PC-3 (cell line): ENCODE measurements at regions not wholly inside any gene's neighbourhood (a gene's known extent, or its start where the extent isn't known, plus 50 kb on each side); places are given as distances from the start of the nearest gene placed in this dataset.
A peak's percentile ranks its signal among the peaks of the same experiment; 100 is the strongest.

Experiments used
- ATAC-seq: fragments of 200-7000 bp; cut with Tn5 transposase; 2 replicates; pipeline ENCODE4 v1.9.1; 2020; ENCODE audit warnings: mild to moderate bottlenecking, moderate library complexity
- BruUV-seq: library from RNA; stranded (reverse); fragments of 400-500 nt; replicated peaks from 2 replicates; lab custom pipeline; 2021; lab: Mats Ljungman, UMichigan
- CTCF ChIA-PET: fragments of 300-600 bp; sonication (Branson Sonifier 250); formaldehyde crosslinking; loops from one replicate; lab custom pipeline; 2022; ENCODE audit warnings: antibody characterized with exemption; lab: Charles Lee
- POLR2A ChIA-PET: fragments of 300-600 bp; sonication (Branson Sonifier 250); formaldehyde crosslinking; loops from one replicate; lab custom pipeline; 2022; ENCODE audit warnings: antibody characterized with exemption; ENCODE audit not compliant: unreplicated experiment; lab: Charles Lee
- DNase-seq: peaks from one replicate; pipeline ENCODE4 v3.0.0-alpha.2; 2015
- H2AFZ ChIP-seq: fragments of 300-600 bp; sonication (generic); 2 replicates; pipeline ENCODE4 v1.6.0; 2016; ENCODE audit warnings: antibody characterized with exemption, low read length
- H3F3A ChIP-seq: fragments of 300-600 bp; sonication (generic); one replicate; pipeline ENCODE4 v1.6.0; 2017; ENCODE audit warnings: antibody characterized with exemption, low read length, control low read depth, mild to moderate bottlenecking; ENCODE audit not compliant: unreplicated experiment
- H3K27ac ChIP-seq: fragments of 300-600 bp; sonication (generic); 2 replicates; pipeline ENCODE4 v1.5.1; 2016; ENCODE audit warnings: mild to moderate bottlenecking, low read length
- H3K27me3 ChIP-seq: fragments of 300-600 bp; sonication (generic); 2 replicates; pipeline ENCODE4 v1.6.1; 2016; ENCODE audit warnings: low read length, mixed read lengths
- H3K36me3 ChIP-seq: fragments of 300-600 bp; sonication (generic); 2 replicates; pipeline ENCODE4 v1.6.1; 2016; ENCODE audit warnings: low read depth, mixed run types, low read length, mixed read lengths
- H3K4me1 ChIP-seq: fragments of 300-600 bp; sonication (generic); 2 replicates; pipeline ENCODE4 v1.5.1; 2016; ENCODE audit warnings: low read length; ENCODE audit not compliant: insufficient read depth
- H3K4me2 ChIP-seq: fragments of 300-600 bp; sonication (generic); 2 replicates; pipeline ENCODE4 v1.6.0; 2016; ENCODE audit warnings: low read length
- H3K4me3 ChIP-seq: fragments of 300-600 bp; sonication (generic); 2 replicates; pipeline ENCODE4 v1.5.1; 2016; ENCODE audit warnings: mild to moderate bottlenecking, low read length, mixed read lengths
- H3K79me2 ChIP-seq: fragments of 300-600 bp; sonication (generic); 2 replicates; pipeline ENCODE4 v1.6.1; 2017; ENCODE audit warnings: low read length, mixed read lengths
- H3K9ac ChIP-seq: fragments of 300-600 bp; sonication (generic); 2 replicates; pipeline ENCODE4 v1.6.0; 2016; ENCODE audit warnings: mild to moderate bottlenecking, low read length
- H3K9me2 ChIP-seq: fragments of 300-600 bp; sonication (generic); replicated peaks from 2 replicates; pipeline ENCODE4 v1.6.1; 2016; ENCODE audit warnings: mixed run types, low read length, mixed read lengths
- H3K9me3 ChIP-seq: fragments of 300-600 bp; sonication (generic); 2 replicates; pipeline ENCODE4 v1.6.1; 2016; ENCODE audit warnings: low read length, mixed read lengths
- H4K20me1 ChIP-seq: fragments of 300-600 bp; sonication (generic); 2 replicates; pipeline ENCODE4 v1.6.1; 2016; ENCODE audit warnings: low read length, mixed read lengths
- EZH2 ChIP-seq: fragments of 300-600 bp; sonication (generic); IDR thresholded peaks from one replicate; pipeline ENCODE4 v1.6.1; 2017; ENCODE audit warnings: antibody characterized with exemption, mild to moderate bottlenecking, low read length; ENCODE audit not compliant: unreplicated experiment
- EZH2phosphoT487 ChIP-seq: fragments of 300-600 bp; sonication (generic); IDR thresholded peaks from 2 replicates; pipeline ENCODE4 v1.6.1; 2018; ENCODE audit warnings: mild to moderate bottlenecking, antibody characterized with exemption, low read length, borderline replicate concordance
- intact Hi-C: fragments of 100-400 bp; cut with micrococcal nuclease; formaldehyde crosslinking; loops from 2 replicates; pipeline ENCODE4 v1.9.0; 2023
- TF ChIP-seq, protein P1 (sequence below): fragments of 300-600 bp; sonication (generic); conservative IDR thresholded peaks from 2 replicates; pipeline ENCODE4 v1.5.1; 2017; ENCODE audit warnings: antibody characterized with exemption, low read depth, mild to moderate bottlenecking, low read length

DNA sequence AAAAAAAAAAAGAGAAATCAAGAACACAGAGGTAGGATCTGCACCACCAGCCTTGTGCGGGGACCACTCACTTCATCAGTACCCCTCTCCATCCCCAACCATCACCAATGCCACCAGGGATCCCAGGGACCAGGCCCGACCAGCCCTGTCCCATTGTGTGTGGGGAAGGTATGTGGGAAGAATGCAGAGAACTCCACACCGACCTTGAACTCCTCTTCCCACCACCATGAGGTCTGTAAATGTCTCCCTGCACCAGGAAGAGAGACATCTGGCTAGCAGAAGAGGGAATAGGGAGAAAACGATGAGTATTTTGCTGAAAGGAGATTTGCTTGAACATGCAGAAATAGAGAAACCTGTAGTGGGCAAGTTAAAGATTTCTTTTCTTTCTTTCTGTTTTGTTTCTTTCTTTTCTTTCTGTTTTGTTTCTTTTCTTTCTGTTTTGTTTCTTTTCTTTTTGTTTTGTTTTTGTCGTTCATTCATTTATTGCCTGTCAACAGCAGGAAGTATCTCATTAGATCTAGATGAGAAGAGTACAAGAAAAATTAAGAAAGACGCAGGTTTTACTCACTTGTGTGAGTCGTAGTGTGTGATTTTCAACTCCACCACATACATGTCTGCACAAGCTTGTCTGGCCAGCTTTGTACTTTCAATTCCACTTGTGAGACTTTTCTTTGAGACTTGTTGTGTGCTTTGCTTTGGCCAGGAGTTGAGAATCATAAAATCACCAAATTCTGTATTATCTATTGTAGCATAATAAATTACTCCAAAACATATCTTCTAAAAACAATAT is 179.8 kb upstream of the HAAO start:
- Histone ChIP-seq H3K79me2 (no peaks in the 10 kb centered on the region), H2AFZ (no peak overlapping the region), H3K9me3 (no peaks in the 10 kb centered on the region), H3K27me3 (no peaks in the 10 kb centered on the region), H3K4me2 (no peak overlapping the region), H3K4me1 (peaks cover 21% of the 10 kb centered on the region), H3K9ac (no peak overlapping the region), H3F3A (no peaks in the 10 kb centered on the region), H3K9me2 (no peaks in the 10 kb centered on the region), H3K4me3 (no peak overlapping the region), H4K20me1 (no peaks in the 10 kb centered on the region), H3K27ac (no peak overlapping the region), H3K36me3 (no peaks in the 10 kb centered on the region)
- TF ChIP-seq, protein P1, sequence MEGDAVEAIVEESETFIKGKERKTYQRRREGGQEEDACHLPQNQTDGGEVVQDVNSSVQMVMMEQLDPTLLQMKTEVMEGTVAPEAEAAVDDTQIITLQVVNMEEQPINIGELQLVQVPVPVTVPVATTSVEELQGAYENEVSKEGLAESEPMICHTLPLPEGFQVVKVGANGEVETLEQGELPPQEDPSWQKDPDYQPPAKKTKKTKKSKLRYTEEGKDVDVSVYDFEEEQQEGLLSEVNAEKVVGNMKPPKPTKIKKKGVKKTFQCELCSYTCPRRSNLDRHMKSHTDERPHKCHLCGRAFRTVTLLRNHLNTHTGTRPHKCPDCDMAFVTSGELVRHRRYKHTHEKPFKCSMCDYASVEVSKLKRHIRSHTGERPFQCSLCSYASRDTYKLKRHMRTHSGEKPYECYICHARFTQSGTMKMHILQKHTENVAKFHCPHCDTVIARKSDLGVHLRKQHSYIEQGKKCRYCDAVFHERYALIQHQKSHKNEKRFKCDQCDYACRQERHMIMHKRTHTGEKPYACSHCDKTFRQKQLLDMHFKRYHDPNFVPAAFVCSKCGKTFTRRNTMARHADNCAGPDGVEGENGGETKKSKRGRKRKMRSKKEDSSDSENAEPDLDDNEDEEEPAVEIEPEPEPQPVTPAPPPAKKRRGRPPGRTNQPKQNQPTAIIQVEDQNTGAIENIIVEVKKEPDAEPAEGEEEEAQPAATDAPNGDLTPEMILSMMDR, result no peak
- TF ChIP-seq EZH2phosphoT487 (no peak), EZH2 (no peak)
- no TSS peak for BruUV-seq
- ChIA-PET POLR2A (no interaction called here), CTCF (no interaction called here)
- DNase-seq, result peak; percentile 24
- intact Hi-C loops, result no loop called here
- no peak for ATAC-seq

- no peak overlapping the region for H3K27ac ChIP-seq
- CTCF ChIA-PET, result no interaction called here
Observed at GRCh38 chr2:42971381-42971780, 179.0 kb upstream of the HAAO start.

More at GRCh38 chr2:42971381-42971780, 179.0 kb upstream of the HAAO start:
- intact Hi-C loops, result no loop called here
- Histone ChIP-seq H3K36me3 (no peaks in the 10 kb centered on the region), H3K27me3 (no peaks in the 10 kb centered on the region), H4K20me1 (no peaks in the 10 kb centered on the region), H3K4me3 (no peak overlapping the region), H3K4me2 (no peak overlapping the region), H3K4me1 (peaks cover 21% of the 10 kb centered on the region), H3K9ac (no peak overlapping the region), H2AFZ (no peak overlapping the region), H3K9me3 (no peaks in the 10 kb centered on the region), H3F3A (no peaks in the 10 kb centered on the region), H3K79me2 (no peaks in the 10 kb centered on the region), H3K9me2 (no peaks in the 10 kb centered on the region)
- ATAC-seq (no peak), DNase-seq (no peak)
- no TSS peak for BruUV-seq
- TF ChIP-seq EZH2, result no peak
- TF ChIP-seq, protein P1, result no peak
- no peak for TF ChIP-seq EZH2phosphoT487
- POLR2A ChIA-PET, result no interaction called here
